ENCODE measurements at regions not wholly inside any gene's neighbourhood (a gene's known extent, or its start where the extent isn't known, plus 50 kb on each side); places are given as distances from the start of the nearest gene placed in this dataset.

- Histone ChIP-seq H3K9me3 (no peaks in the 10 kb centered on the region), H3K27me3 (no peaks in the 10 kb centered on the region), H3K4me3 (no peak overlapping the region), H3K36me3 (ENCODE audit: low read depth, missing control alignments) (no peaks in the 10 kb centered on the region), H3K27ac (no peak overlapping the region), H3K4me1 (peaks cover 4% of the 10 kb centered on the region)
- no peak for DNase-seq
- TF ChIP-seq POLR2A (IDR thresholded peaks at IDR 0.05) (no peak), CTCF (IDR thresholded peaks at IDR 0.05) (no peak)
- intact Hi-C loops (cut with DNase I; ENCODE audit: low total_unique reads): no loop called here
Measured at GRCh38 chr1:168980180-168980579, 126.3 kb upstream of the ATP1B1 start.

- intact Hi-C loops (cut with DNase I; ENCODE audit: low total_unique reads): no loop called here
Measured at GRCh38 chr1:168980656-168981055, 125.8 kb upstream of the ATP1B1 start.

GRCh38 chr1:168982778-168983177, 123.7 kb upstream of the ATP1B1 start:
- DNase-seq: no peak
- no peak for TF ChIP-seq CTCF (IDR thresholded peaks at IDR 0.05)
- TF ChIP-seq POLR2A (IDR thresholded peaks at IDR 0.05): no peak
- H3K36me3 ChIP-seq (ENCODE audit: low read depth, missing control alignments): no peaks in the 10 kb centered on the region
- no peaks in the 10 kb centered on the region for H3K9me3 ChIP-seq
- intact Hi-C loops (cut with DNase I; ENCODE audit: low total_unique reads): no loop called here
- no peak overlapping the region for H3K4me3 ChIP-seq
- WGBS, 2 donors: 67 to 85% methylated on average over 4 of the region's 4 CpGs
- no peaks in the 10 kb centered on the region for H3K27me3 ChIP-seq
- peaks cover 4% of the 10 kb centered on the region for H3K4me1 ChIP-seq
- no peak overlapping the region for H3K27ac ChIP-seq

More at GRCh38 chr1:168980656-168981055, 125.8 kb upstream of the ATP1B1 start:
- TF ChIP-seq CTCF (IDR thresholded peaks at IDR 0.05) (no peak), POLR2A (IDR thresholded peaks at IDR 0.05) (no peak)
- Histone ChIP-seq H3K36me3 (ENCODE audit: low read depth, missing control alignments) (no peaks in the 10 kb centered on the region), H3K4me1 (peaks cover 4% of the 10 kb centered on the region), H3K27me3 (no peaks in the 10 kb centered on the region), H3K4me3 (no peak overlapping the region), H3K9me3 (no peaks in the 10 kb centered on the region), H3K27ac (no peak overlapping the region)
- DNase-seq: no peak

GRCh38 chr1:168987330-168987729, 119.2 kb upstream of the ATP1B1 start:
- H3K9me3 ChIP-seq: no peaks in the 10 kb centered on the region
- no peak overlapping the region for H3K4me3 ChIP-seq
- H3K27ac ChIP-seq: no peak overlapping the region
- TF ChIP-seq POLR2A (IDR thresholded peaks at IDR 0.05) (no peak), CTCF (IDR thresholded peaks at IDR 0.05) (no peak)
- no peaks in the 10 kb centered on the region for H3K4me1 ChIP-seq
- intact Hi-C loops (cut with DNase I; ENCODE audit: low total_unique reads): no loop called here
- DNase-seq: no peak
- 96% methylated on average over 4 of the region's 4 CpGs for WGBS, 2 donors
- H3K36me3 ChIP-seq (ENCODE audit: low read depth, missing control alignments): no peaks in the 10 kb centered on the region
- H3K27me3 ChIP-seq: no peaks in the 10 kb centered on the region

GRCh38 chr1:168987923-168988322, 118.6 kb upstream of the ATP1B1 start:
- Histone ChIP-seq H3K27ac (no peak overlapping the region), H3K4me3 (no peak overlapping the region), H3K9me3 (no peaks in the 10 kb centered on the region), H3K4me1 (no peaks in the 10 kb centered on the region), H3K36me3 (ENCODE audit: low read depth, missing control alignments) (no peaks in the 10 kb centered on the region), H3K27me3 (no peaks in the 10 kb centered on the region)
- intact Hi-C loops (cut with DNase I; ENCODE audit: low total_unique reads): no loop called here
- TF ChIP-seq POLR2A (IDR thresholded peaks at IDR 0.05) (no peak), CTCF (IDR thresholded peaks at IDR 0.05) (no peak)
- WGBS, 2 donors: 80 to 85% methylated on average over 2 of the region's 2 CpGs
- no peak for DNase-seq

Measured in testis (tissue), 2 donors.